SK-N-SH treated with all-trans-retinoic acid at 6 μM for 48 hours (cell line): ENCODE measurements at regions not wholly inside any gene's neighbourhood (a gene's known extent, or its start where the extent isn't known, plus 50 kb on each side); places are given as distances from the start of the nearest gene placed in this dataset.
"Not testable (repeated sequence)": the region's sequence is repeated elsewhere in the genome, so short reads cannot be mapped to it uniquely, and the experiment has no call there.

Experiments used
- ARNTL ChIP-seq: fragments of 450-650 bp; formaldehyde crosslinking; IDR thresholded peaks from 2 replicates; pipeline ENCODE4 v1.5.0; 2020; ENCODE audit warnings: low read depth, mild to moderate bottlenecking, moderate library complexity, borderline replicate concordance
- BACH2 ChIP-seq: fragments of 250-450 bp; sonication (Bioruptor Pico); IDR thresholded peaks from 2 replicates; pipeline ENCODE4 v1.9.0; 2021; ENCODE audit warnings: mild to moderate bottlenecking, borderline replicate concordance
- CREB5 ChIP-seq: fragments of 250-450 bp; sonication (Bioruptor Pico); IDR thresholded peaks from 2 replicates; pipeline ENCODE4 v1.5.1; 2020; ENCODE audit warnings: low read depth, mild to moderate bottlenecking, moderate library complexity
- CSRNP3 ChIP-seq: fragments of 250-450 bp; sonication (Bioruptor Pico); IDR thresholded peaks from 2 replicates; pipeline ENCODE4 v1.5.1; 2021; ENCODE audit warnings: mild to moderate bottlenecking, moderate library complexity
- GLIS3 ChIP-seq: fragments of 250-450 bp; sonication (Bioruptor Pico); IDR thresholded peaks from 2 replicates; pipeline ENCODE4 v1.5.0; 2020; ENCODE audit warnings: mild to moderate bottlenecking, moderate library complexity
- ISL1 ChIP-seq: fragments of 250-450 bp; sonication (Bioruptor Pico); IDR thresholded peaks from 2 replicates; pipeline ENCODE4 v2.1.2; 2022; ENCODE audit warnings: mild to moderate bottlenecking, moderate library complexity
- POU6F1 ChIP-seq: fragments of 250-450 bp; sonication (Bioruptor Pico); IDR thresholded peaks from 2 replicates; pipeline ENCODE4 v1.8.0; 2021; ENCODE audit warnings: low read depth, mild to moderate bottlenecking, moderate library complexity, borderline replicate concordance
- RARB ChIP-seq: fragments of 250-450 bp; sonication (Bioruptor Pico); IDR thresholded peaks from 2 replicates; pipeline ENCODE4 v1.8.0; 2021; ENCODE audit warnings: mild to moderate bottlenecking, moderate library complexity
- SNAI2 ChIP-seq: fragments of 250-450 bp; sonication (Bioruptor Pico); IDR thresholded peaks from 2 replicates; pipeline ENCODE4 v1.5.0; 2020; ENCODE audit warnings: mild to moderate bottlenecking, moderate library complexity
- TSHZ2 ChIP-seq: fragments of 250-450 bp; sonication (Bioruptor Pico); IDR thresholded peaks from 2 replicates; pipeline ENCODE4 v1.5.0; 2020; ENCODE audit warnings: mild to moderate bottlenecking, moderate library complexity
- ZFP3 ChIP-seq: fragments of 250-450 bp; sonication (Bioruptor Pico); IDR thresholded peaks from 2 replicates; pipeline ENCODE4 v1.5.0; 2020; ENCODE audit warnings: mild to moderate bottlenecking, moderate library complexity
- ZFP30 ChIP-seq: fragments of 450-650 bp; formaldehyde crosslinking; IDR thresholded peaks from 2 replicates; pipeline ENCODE4 v1.5.0; 2022; ENCODE audit warnings: mild to moderate bottlenecking, moderate library complexity
- ZNF8 ChIP-seq: fragments of 450-650 bp; formaldehyde crosslinking; IDR thresholded peaks from 2 replicates; pipeline ENCODE4 v1.5.0; 2020; ENCODE audit warnings: mild to moderate bottlenecking, moderate library complexity

- TF ChIP-seq CREB5 (CRISPR knock-in tag); SNAI2; TSHZ2 (CRISPR knock-in tag); ARNTL (CRISPR knock-in tag); CSRNP3; ZFP3 (CRISPR knock-in tag); ZNF8 (CRISPR knock-in tag); GLIS3 (CRISPR knock-in tag); ISL1; RARB (CRISPR knock-in tag); BACH2 (CRISPR knock-in tag); ZFP30 (CRISPR knock-in tag); POU6F1 (CRISPR knock-in tag): not testable (repeated sequence)
Observed at GRCh38 chr1:234784108-234784507, 174.1 kb upstream of the IRF2BP2 start.
